ENCODE measurements at regions not wholly inside any gene's neighbourhood (a gene's known extent, or its start where the extent isn't known, plus 50 kb on each side); places are given as distances from the start of the nearest gene placed in this dataset.

DNA sequence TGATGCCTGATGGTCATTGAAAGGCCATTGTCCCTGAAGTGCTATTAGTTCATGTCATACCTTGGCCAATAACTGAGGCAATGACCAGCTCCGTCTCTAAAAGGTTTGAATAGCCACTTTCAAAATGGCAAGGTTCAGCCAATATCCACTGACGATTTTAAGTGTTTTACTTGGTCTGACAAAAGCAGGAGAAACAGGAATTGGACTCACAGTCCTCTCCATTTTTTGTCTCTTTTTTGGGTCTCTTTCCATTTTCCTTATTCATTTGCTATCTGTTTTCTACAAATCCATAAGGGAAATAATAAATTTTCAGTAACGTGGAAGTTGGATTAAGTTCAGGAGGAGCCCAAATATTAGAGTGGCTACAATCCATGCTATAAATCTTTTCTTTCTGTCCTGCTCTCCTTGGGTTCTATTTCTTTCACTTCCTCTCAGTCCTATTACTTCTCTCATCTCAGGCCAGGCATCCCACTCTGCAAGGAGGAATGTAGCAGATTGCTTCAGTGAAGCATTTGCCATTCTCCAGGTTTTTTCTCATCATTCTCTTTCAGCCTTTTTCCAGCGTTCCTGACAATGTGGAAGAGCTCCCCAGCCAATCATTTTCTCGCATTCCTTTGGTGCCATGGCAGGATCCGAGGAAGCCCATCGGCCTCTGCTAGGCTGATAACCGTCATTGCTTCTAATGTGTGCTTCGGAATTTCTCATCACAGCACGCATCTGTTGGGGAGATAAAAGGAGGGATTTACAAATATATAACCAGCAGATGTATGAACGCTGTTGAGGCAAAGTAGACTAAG is 414.5 kb downstream of the ADGRL2 start:
- DNase-seq (ENCODE audit: low read depth) = no peak

DNA sequence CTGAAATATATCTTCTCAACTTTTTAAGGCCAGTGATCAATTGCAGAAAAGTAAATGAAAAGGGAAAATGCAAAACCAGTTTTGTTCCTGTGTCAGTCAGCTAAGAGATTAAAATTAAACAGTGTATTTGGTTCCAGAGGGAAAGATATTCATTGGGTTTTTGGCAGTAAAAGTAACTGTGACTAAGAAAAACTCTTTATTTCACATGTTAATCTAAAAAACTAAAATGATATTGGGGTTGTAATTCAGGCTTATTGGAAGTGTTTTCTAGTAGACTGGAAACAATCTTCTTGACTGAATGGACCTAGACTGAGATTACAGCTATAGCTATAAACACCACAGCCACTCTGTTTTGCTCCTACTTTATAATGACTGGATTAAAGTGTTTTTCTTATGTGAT is 413.9 kb downstream of the ADGRL2 start:
- no peak for DNase-seq (ENCODE audit: low read depth)

DNA sequence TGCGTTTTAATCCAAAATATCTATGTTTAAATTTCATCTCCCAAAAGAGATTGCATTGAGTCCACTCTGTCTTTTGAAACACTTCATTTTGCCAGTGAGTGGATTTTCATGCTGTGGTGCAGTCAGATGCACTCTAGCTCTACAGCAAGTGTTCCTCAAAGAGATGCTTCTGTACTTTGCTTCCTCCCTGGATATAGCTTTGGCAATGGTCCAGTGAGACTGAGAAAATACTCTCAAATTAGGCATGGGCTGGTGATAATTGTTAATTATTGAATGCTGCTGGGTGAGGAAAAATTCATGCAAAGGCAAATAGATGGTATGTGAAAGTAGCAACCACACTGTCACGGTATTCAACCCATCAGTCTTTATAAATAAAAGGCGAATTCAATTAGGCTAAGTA is 396.9 kb downstream of the ADGRL2 start:
- no peak for DNase-seq (ENCODE audit: low read depth)

DNA sequence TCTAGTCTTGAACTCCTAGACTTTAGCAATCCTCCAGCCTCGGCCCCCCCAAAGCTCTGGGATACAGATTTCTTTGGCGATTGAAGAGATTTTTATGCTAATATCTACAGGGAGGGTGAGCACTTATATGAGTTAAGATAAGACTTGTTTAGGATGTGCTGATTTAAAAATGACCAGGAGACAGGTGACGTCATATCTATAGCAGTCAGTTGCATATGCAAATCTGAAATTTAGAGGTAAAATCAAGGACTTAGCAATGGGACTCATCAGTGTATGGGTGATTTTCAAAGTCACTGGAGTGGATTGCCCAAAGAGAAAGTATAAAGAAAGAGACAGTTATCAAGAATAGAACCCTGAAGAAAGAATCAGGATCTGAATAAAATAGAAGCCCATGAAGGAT is 394.5 kb downstream of the ADGRL2 start:
- no peak for DNase-seq (ENCODE audit: low read depth)

DNA sequence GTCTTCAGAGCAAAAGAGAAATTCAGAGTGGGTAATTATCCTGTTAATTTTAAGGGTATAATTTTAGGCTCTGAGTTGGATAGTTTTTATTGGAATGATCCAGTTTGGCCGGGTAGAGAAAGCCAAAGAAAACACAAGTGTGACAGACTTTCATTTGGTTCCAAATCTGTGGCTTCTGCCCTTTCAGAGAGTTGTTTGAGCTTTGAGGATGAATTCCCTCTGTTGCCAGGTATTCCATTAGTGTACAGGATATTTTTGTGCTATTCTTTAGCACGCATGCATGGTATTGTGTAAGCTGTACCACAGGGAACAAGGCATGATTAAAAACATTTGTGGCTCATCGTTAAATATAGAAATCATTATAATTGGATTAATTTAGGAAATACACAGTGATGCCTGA is 384.4 kb downstream of the ADGRL2 start:
- no peak for DNase-seq (ENCODE audit: low read depth)

DNA sequence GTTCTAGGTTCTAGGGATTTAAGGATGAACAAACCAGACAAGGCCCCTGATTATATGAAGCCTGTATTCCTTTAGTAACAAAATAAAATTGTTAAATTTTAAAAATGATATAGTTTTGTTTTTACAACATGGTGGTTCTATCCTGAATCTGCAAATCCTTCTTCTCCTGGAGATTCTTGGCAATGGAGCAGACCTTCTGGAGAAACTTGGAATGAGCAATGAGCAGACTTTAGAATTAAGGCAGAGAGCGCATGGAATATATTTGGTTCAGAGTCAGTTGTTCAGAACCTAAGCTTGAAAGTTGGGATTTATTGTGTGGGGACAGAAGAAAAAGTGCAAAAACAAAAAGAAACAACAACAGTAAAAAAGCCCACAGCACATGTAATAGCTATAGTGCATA is 381.1 kb downstream of the ADGRL2 start:
- DNase-seq (ENCODE audit: low read depth) = no peak

DNA sequence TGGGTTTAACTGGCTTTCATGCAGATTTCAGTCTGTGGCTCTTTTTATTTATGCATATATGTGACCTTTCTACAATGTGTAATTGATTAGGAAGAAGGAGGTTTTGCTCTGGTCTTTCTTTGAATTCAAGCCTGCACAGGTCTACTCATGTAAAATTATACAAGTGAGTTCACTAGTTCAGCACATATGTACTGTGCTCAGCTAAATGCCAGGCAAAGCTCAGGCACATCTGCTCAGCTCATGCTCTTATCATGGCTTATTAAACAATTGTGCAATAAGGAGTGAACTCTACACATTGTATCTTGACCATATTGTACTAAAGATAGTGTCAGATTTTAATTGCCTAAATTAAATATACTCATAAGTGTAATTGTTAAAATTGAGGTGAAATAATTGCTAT is 378.4 kb downstream of the ADGRL2 start:
- DNase-seq (ENCODE audit: low read depth) = no peak

DNA sequence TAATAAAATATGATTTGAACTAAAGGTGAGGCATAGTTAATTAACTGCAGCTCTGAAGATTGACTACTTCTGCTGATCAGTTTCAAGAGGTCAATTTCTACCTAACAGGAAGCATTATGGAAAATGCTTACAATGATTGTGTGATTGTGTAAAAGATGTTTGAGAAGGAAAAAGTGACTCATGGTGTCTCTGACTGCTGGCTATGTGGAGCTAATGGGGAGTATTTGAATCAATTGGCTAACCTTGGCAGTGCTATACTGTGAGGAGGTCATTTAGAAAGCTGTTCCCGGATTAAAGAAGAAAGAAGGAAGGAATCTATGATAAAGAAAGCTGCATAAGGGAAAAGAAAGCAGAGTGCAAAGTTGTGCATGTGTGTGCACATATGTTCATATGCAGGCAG is 376.5 kb downstream of the ADGRL2 start:
- no peak for DNase-seq (ENCODE audit: low read depth)

DNA sequence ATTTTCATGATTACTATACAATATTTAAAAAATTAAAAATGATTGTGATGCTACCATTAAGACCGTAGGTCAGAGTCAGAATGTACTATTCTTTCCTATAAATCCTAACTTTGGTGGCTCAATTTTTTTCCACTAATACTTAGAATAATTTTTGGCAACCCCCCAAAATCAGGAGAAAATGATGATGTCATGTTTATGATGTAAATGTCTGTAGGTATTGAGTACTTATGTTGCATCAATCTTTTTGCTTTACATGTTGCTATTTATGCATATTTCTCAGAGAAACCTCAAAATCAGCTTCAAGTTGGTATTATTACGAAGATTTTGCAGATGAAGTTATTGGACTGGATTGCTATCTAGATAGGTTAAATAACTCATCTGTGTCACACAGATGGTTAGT is 371.2 kb downstream of the ADGRL2 start:
- no peak for DNase-seq (ENCODE audit: low read depth)

DNA sequence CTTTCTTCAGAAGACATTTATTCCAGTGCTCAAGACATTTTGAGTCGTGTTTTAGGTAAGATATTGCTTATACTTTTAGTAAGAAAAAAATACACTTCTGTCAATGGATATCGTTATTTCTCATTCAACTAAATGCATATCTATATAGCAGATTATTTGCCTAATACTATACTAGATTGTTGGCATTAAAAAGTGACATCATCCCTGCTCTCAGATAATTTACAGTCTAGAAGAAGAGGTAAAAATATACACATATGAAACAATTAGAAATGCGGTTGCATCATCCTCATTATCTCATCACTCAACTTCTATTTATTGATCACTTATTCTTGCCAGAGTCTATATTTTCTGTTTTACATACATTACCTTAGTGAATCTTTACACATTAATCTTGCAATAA is 367.7 kb downstream of the ADGRL2 start:
- no peak for DNase-seq (ENCODE audit: low read depth)

DNA sequence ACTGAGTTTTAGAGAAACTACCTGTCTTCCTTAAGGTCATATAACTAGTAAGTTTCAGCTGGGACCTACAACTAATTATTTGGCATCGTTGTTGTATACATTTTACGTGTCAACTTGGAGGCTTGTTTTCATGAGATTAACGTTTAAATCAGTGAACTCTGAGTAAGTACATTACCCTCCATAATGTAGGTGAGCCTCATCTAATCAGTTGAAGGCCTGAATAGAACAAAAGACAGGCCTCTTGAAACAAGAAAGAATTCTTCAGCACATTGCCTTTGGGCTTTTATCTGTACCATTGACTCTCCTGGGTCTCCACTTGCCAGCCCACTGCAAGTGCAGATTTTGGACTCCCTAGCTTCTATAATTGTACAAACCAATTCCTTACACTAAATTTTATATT is 364.6 kb downstream of the ADGRL2 start:
- DNase-seq (ENCODE audit: low read depth) = no peak

DNA sequence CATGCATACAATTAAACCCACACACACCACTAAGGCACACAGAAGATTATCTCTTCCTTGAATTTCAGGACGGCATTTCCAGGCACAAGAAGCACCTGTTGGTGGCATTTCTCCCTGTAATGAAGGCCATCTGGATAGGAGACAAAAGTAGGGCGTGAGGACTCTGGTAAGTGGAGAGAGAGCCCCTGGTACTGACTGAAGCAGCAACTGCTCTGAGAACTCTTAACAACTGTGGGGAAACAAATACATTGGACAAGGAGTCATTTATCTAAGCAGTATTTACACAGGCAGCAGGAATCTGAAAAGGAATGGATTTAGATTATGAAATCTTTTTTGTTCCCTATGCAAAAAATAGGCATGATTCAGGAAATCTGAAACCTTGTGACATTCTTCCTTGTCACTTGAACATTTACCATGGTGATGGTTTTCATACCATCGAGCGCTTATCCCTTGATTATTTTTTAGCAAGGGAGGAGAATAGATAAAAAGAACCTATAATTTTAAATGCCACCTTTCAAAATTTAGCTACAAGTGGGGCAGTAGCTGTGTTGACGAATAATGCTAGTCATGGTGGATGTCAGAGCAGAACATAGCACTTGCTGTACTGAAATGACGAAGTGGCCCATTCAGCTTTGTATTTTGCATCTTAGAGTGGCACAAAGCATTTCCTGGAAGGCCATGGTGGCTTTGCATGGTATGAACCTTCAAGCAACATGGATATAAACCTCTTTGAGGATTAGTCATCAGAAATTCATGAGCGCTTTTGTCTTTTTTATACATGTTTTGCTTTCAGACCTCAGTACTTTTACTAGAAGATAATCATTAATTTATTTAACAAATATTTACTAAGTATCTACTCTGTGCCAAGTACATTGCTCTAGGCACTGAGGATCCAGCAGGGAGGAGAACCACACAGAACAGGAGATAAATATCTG is 362.0 kb downstream of the ADGRL2 start:
- no peak for DNase-seq (ENCODE audit: low read depth)

DNA sequence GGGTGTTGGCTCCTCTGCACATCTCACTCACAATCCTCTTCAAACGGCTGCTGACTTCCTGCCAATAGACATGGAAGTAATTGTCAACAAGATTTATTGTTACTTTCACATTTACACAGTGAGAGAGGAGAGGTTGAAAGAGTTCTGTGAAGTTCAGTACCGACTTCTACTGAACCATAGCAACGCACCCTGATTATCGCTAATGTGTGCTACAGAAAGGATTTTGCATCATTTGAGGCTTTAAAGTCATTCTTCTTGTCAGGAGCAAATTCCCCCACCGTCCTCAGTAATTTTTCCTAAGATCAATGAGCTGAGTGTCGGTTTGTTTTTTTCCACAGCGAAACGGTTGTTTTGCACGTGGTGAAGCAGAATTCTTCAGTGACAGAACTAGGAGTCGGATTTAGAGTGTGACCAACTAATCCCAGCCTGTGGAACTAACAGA is 361.0 kb downstream of the ADGRL2 start:
- no peak for DNase-seq (ENCODE audit: low read depth)

DNA sequence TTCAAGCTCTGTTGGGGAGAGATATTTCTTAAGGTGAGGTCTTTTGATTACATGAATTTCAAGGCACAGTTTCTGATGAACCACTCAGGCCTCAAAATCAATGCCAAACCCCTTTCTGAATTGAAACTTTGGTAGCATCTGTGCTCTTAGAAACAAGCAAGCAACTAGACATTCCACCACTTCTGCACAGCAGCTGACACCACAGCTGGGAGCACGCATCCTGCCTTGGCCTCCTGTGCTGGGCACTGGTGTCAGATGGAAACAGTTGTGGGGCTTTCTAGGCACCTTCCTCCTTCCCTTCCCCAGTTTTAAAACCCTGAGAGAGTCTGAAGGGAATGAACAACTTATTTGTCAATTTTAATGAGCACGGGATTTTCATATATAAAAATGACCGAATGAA is 360.2 kb downstream of the ADGRL2 start:
- no peak for DNase-seq (ENCODE audit: low read depth)

DNA sequence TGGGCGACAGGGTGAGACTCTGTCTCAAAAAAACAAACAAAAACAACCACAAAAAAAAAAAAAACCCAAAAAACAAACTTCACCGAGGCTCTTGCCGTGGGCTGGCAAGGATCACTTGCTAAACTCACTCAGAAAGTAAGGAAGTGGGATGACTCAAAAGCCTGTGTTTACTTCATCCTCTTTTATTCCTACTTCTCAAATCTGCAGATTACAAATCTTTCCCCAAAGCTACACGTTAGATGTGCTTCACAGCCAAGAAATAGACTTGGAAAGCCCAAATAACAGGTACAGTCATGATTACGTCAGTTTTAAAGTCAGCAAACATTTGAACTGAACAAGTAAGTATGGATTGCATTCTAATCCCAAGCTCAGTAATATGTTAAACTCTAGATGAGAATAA is 359.3 kb downstream of the ADGRL2 start:
- peak; percentile 2 for DNase-seq (ENCODE audit: low read depth)

DNA sequence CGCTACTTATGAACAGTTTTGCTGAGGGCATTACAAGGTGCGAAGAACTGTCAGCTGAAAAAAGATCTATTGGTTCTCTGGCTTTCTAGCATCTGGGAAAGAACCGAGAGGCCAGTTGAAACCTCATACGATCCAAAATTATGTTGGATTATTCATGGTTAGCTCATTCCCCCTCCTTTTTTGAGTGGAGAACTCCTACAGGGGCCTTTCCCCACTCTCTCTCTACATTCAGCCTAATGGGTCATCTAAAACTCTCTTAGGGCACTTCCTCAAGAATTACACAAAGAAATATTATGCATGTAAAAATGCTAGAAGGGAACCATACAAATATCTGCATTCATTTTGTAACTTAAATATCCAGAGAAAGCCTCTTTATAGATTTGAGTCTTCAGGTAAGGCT is 358.2 kb downstream of the ADGRL2 start:
- DNase-seq (ENCODE audit: low read depth) = no peak

DNA sequence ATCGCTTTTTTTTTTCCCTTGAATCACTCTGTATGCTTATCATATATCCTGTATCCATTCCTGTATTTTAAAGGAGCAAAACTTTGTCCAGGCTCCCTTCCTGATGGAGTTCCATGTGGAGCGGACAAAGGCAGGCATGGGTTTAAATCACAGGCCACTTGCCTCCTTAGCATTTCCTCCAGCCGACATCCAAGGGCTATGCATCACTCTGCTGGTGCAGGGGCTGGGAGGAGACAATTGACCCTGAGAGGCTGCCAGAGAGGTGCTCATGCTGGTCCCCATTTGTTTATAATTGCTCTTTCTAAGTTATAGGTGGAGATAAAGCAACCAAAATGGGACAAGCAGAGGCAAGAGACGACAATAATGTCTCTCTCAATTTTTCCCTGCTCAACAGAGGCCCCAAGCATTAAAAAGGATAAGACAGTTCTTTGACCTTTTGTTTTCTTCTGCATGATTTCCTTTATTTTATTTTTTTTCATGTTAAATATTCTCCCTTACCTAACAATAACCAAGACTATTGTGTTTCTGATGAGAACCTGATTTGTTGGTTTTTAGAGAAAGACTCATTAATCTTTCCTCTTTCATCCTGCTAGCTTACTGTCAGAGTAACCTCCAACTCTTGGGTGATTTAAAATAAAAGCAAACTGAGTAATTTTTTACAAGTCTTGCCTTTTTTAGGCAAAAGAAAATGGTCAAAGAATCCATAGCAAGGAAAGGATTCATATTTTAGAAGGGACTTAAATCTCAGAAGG is 353.7 kb downstream of the ADGRL2 start:
- DNase-seq (ENCODE audit: low read depth) = no peak

DNA sequence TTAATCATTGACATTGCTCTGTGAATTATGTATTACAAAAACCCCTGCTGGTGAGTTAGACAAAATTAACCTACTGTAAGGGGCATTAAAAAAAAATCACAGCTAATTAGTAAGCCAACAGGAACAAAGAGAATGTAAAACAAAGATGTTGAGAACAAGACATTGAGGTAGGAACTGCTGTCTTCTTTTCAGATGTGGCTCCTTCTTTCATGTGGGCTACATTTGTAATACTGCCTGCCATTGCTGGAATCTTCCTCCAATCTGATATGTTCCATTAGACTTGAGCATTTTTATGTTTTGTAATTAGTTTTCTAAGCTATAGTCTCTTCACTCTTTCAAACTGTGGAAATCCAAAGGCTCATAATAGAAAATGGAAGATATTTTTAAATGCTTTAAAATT is 353.0 kb downstream of the ADGRL2 start:
- DNase-seq (ENCODE audit: low read depth) = no peak

DNA sequence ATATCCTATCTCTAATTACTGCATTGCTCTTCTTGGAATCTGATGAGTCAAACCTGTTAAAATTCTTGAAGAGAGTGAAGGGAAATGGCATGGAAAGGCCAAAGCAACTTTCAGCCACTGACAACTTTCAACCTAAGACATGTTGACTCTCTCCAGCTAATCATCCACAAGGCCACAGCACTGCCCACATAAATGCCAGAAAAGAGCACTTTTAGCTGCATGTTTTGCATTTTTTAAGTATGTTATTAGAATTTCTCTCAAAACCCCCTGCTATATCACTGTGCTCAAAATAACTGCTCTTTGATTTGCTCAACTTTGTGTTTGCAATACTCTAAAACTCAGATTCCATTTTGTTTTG is 352.5 kb downstream of the ADGRL2 start:
- no peak for DNase-seq (ENCODE audit: low read depth)

DNA sequence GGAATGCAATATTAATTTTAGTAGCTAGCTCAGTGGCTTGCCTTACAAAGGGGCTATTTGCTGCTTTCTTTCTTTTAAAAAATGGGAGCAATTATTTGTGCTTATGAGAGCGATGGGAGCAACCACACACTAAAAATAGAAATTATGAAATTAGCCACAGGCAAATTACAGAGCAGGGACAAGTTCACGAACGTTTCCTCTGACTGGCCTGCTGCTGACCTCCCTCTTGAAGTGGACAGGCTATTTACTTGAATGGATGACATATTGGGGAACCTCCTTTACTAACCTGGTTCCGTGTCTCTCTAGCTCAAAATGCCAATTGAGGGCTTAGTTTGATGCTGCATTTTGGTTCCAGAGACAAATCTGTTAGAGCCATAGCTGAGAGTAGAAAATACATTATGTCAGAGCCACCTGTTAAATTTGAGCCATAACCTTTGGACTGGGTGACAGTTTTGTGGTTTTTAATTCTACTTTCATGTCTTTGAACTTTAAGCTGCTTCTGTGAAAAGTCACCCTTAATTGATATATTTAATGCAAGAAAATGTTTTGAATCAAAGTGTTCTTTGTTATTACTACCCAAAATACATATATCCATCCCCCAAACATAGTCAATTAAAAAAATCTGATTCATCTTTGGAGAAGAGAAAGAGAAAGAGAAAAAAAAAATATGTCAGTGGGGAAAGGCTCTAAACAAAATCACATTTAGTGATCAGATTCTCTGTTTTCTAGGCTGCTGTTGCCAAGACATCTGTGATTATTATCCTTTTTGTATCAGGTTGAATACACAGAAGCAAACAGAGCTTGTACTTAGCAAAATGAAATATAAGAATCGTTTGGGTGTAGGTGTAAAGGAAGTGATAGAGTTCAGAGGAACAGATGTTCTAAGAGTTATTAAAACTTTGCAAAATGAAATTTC is 351.9 kb downstream of the ADGRL2 start:
- no peak for DNase-seq (ENCODE audit: low read depth)

DNA sequence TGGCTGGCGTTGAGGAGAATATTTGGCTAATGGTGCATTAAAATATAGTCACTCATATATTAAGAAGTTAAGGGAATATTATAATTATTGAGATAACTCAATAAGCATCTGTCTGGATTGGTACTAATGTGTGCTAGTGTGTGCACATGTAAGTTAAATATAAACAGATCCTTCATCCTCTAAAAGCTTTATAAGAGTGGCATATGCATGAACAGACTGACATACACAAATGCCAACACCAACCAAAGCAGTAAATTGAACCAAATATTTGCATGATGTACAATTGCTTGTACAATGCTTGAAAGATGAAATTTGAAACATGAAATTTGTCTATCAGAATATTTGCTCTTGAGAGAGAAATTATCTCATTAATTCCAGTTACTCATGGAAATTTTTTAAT is 344.9 kb downstream of the ADGRL2 start:
- no peak for DNase-seq (ENCODE audit: low read depth)

Measured in ELR (cell line).